Gastrocnemius medialis (tissue), 4 donors: ENCODE measurements at regions not wholly inside any gene's neighbourhood (a gene's known extent, or its start where the extent isn't known, plus 50 kb on each side); places are given as distances from the start of the nearest gene placed in this dataset.

Source experiments
- ATAC-seq, 2 donors: fragments of 150-250 bp; one replicate each; pipeline ENCODE4 v1.9.1; 2016
- DNase-seq, 2 donors: peaks; one replicate each; pipeline ENCODE4 v3.0.0-alpha.2; 2019
- H3K27ac ChIP-seq, 4 donors: fragments of 200-600 bp; sonication (generic); 1 replicate in 1 of 4; 2 replicates in 3 of 4; pipeline ENCODE4 v1.5.1; 2016 to 2018; ENCODE audit warnings: mild to moderate bottlenecking in 2 of 4, moderate library complexity in 1 of 4
- H3K27me3 ChIP-seq, 3 donors: fragments of 200-600 bp; sonication (generic) in 2 of 3; 1 replicate in 1 of 3; 2 replicates in 2 of 3; pipeline versions ENCODE4 v1.5.1 to v1.6.0; 2016 to 2019; ENCODE audit warnings: mild to moderate bottlenecking in 1 of 3, moderate library complexity in 1 of 3
- H3K36me3 ChIP-seq, 2 donors: fragments of 200-600 bp; sonication (generic) in 1 of 2; one replicate each; pipeline ENCODE4 v1.5.1; 2017 to 2018
- H3K4me1 ChIP-seq, 2 donors: fragments of 200-600 bp; sonication (generic) in 1 of 2; one replicate each; pipeline ENCODE4 v1.5.1; 2016 to 2017; ENCODE audit warnings: mild to moderate bottlenecking in 2 of 2
- H3K4me3 ChIP-seq, 4 donors: fragments of 200-600 bp; sonication (generic) in 3 of 4; 1 replicate in 1 of 4; 2 replicates in 3 of 4; pipeline ENCODE4 v1.5.1; 2016 to 2019; ENCODE audit warnings: mild to moderate bottlenecking in 2 of 4
- H3K9me3 ChIP-seq, 3 donors: fragments of 200-600 bp; sonication (generic) in 2 of 3; 1 replicate in 1 of 3; 2 replicates in 2 of 3; pipeline ENCODE4 v1.5.1; 2016 to 2019
- CTCF ChIP-seq, 5 experiments: fragments of 450-650 bp in 3 of 5; fragments of 200-600 bp in 2 of 5; sonication (generic) in 2 of 5; IDR thresholded peaks in 4 of 5; conservative IDR thresholded peaks in 1 of 5; 1 replicate in 4 of 5; 2 replicates in 1 of 5; pipeline ENCODE4 v1.5.1; 2016 to 2019; ENCODE audit warnings: antibody characterized with exemption in 5 of 5, mild to moderate bottlenecking in 3 of 5, moderate library complexity in 3 of 5
- POLR2A ChIP-seq, 2 donors: fragments of 450-650 bp; IDR thresholded peaks; one replicate each; pipeline ENCODE4 v1.6.1; 2017; ENCODE audit warnings: antibody characterized with exemption in 2 of 2, mild to moderate bottlenecking in 2 of 2, moderate library complexity in 2 of 2
- in situ Hi-C, 4 donors: fragments of 200-750 bp; cut with MboI; loops; one replicate each; pipeline versions ENCODE4 v1.15.0 to v1.8.0; 2017; ENCODE audit warnings: low sequenced_read_pairs in 4 of 4
- intact Hi-C: fragments of 100-400 bp; cut with DNase I; formaldehyde crosslinking; loops from one replicate; pipeline ENCODE4 v1.15.1; 2023; ENCODE audit warnings: low total_unique reads

- Histone ChIP-seq H3K36me3 (no peaks in the 10 kb centered on the region), H3K27ac (no peak overlapping the region), H3K4me3 (no peak overlapping the region), H3K9me3 (no peaks in the 10 kb centered on the region), H3K27me3 (no peaks in the 10 kb centered on the region), H3K4me1 (no peaks in the 10 kb centered on the region)
- DNase-seq (no peak), ATAC-seq (no peak)
- TF ChIP-seq POLR2A (IDR thresholded peaks at IDR 0.05) = no peak
- no peak for TF ChIP-seq CTCF (IDR thresholded peaks at IDR 0.05 in 4 of 5, conservative IDR thresholded peaks at IDR 0.05 in 1 of 5)
- in situ Hi-C loops (no loop called here), intact Hi-C loops (no loop called here)
Measured at GRCh38 chr22:48748860-48749554, 1078.7 kb downstream of the BRD1 start.

DNA sequence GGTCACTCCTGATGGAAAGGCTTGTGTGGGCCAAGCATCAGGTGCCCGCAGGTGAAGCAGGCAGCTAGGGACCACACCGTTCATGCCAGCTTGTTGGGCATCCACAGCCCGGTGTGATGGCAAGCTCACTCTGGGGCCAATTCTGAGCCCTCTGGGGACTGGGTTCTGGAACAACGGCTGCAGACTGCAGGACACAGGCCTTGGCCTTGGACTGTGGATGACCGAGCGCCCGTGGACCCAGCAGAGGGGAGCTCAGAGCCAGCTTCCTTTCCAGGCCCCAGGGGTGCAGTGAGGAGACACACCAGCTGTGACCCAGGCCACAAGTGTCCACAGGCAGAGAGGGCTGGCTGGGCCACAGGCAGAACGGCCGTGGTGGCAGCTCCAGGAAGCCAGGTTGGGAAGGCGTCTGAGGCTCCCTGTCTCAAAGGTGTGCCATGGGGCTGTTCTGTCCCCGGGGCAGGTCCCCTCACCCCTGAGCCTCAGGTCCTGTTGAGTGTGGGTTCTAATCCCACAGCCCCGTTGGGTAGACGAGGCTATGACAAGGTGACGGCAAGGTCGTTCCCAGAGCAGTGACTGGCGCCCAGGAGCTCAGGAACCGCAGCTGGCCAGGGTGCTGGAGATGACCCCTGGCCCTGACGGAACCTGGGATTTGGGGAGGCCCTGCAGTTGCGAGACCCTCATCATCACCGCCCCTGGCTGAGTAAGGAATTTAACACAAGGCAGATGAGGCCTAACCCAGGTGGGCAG, 1079.4 kb downstream of the BRD1 start:
- H3K9me3 ChIP-seq = no peaks in the 10 kb centered on the region
- no peaks in the 10 kb centered on the region for H3K27me3 ChIP-seq
- H3K4me3 ChIP-seq = no peak overlapping the region
- ATAC-seq (no peak), DNase-seq (no peak)
- in situ Hi-C loops (no loop called here), intact Hi-C loops (no loop called here)
- no peak overlapping the region for H3K27ac ChIP-seq
- TF ChIP-seq CTCF (IDR thresholded peaks at IDR 0.05 in 4 of 5, conservative IDR thresholded peaks at IDR 0.05 in 1 of 5) (no peak), POLR2A (IDR thresholded peaks at IDR 0.05) (no peak)
- H3K36me3 ChIP-seq = no peaks in the 10 kb centered on the region
- no peaks in the 10 kb centered on the region for H3K4me1 ChIP-seq

DNA sequence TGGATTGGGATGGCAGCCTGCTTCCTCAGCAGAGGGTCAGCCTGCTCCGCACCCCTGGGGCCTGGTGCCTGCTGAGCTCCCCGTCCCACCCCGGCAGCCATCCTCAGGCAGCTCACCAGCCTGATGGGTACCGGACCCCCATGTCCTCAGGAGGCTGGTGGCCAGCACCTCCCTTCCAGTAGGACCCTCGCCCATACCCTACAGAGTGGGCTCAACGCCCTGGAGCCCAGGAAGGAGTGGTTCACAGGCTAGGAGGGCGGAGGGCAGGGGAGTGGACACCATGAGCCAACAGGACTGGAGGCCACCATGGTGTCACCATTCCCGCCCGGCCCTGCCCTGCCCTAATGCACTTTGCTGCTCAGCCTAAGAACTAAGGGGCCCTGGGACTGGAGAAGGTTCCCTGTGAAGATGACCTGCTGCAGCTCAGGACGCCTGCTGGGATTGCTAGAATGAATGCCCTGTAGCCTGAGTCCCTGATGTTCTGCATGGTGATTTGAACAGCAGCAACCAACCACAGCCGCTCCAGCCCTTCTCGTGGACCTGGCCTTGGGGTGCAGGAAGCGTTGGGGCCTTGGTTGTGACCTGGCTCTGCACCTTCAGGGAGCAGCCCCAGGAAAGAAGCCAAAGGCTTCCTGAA, 1080.8 kb downstream of the BRD1 start:
- intact Hi-C loops = no loop called here
- no peak for ATAC-seq
- no peak overlapping the region for H3K4me3 ChIP-seq
- no peaks in the 10 kb centered on the region for H3K27me3 ChIP-seq
- TF ChIP-seq CTCF (IDR thresholded peaks at IDR 0.05 in 4 of 5, conservative IDR thresholded peaks at IDR 0.05 in 1 of 5) (no peak), POLR2A (IDR thresholded peaks at IDR 0.05) (no peak)
- no peaks in the 10 kb centered on the region for H3K4me1 ChIP-seq
- no peak overlapping the region for H3K27ac ChIP-seq
- no peak for DNase-seq
- H3K9me3 ChIP-seq = no peaks in the 10 kb centered on the region
- in situ Hi-C loops = no loop called here
- no peaks in the 10 kb centered on the region for H3K36me3 ChIP-seq

DNA sequence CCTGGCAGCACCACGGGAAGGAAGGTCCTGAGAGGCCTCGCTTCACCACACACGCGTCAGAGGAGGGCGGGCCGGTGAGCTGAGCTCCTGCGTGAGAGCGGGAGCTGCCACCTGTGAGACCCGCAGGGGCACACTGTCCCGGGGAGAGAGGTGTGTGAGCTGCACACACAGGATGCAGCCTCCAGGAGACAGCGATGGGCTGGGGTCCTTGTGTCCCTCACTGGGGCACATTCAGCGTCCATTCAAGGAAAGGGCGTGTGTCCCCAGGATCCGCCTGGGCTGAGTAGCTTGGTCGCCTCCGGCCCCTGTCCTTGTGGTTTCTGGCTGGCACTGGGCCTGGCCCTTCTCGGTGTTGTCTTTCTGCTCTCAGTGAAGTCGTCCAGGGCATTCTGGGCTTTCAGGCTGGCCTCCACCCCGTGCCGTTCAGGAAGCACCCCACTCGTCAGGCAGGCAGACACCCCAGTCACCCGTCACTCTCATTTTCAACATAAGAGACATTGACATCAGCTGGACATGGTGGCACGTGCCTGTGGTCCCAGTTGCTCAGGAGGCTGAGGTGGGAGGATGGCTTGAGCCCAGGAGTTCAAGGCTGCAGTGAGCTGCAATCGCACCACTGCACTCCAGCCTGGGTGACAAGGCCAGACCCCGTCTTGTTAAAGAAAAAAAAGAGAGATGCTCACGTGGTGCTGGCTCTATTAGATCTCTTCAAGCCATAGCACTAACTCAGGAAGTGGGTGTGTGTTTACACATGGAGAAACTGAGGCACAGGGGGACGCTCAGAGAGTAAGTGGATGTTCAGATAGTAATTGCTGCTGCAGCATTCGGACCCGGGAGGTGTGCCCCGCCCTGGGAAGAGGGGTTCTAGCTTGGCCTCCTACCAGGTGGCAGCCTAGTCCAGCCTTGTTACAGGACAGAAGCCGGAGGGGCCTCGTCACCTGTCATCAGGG, 1081.6 kb downstream of the BRD1 start:
- no peaks in the 10 kb centered on the region for H3K4me1 ChIP-seq
- no peak for DNase-seq

More for the DNA sequence above, 1081.6 kb downstream of the BRD1 start:
- Histone ChIP-seq H3K9me3 (no peaks in the 10 kb centered on the region), H3K27ac (no peak overlapping the region), H3K4me3 (no peak overlapping the region), H3K27me3 (no peaks in the 10 kb centered on the region), H3K36me3 (no peaks in the 10 kb centered on the region)
- ATAC-seq = no peak
- in situ Hi-C loops = no loop called here
- intact Hi-C loops = no loop called here
- TF ChIP-seq POLR2A (IDR thresholded peaks at IDR 0.05) = no peak
- no peak for TF ChIP-seq CTCF (IDR thresholded peaks at IDR 0.05 in 4 of 5, conservative IDR thresholded peaks at IDR 0.05 in 1 of 5)
